H1 (cell line): ENCODE measurements at regions not wholly inside any gene's neighbourhood (a gene's known extent, or its start where the extent isn't known, plus 50 kb on each side); places are given as distances from the start of the nearest gene placed in this dataset.

ENCODE experiments used
- BCL11A ChIP-seq, 2 experiments: IDR thresholded peaks; one replicate each; pipeline ENCODE4 v1.6.1; 2011; ENCODE audit warnings: low read depth in 2 of 2, low read length in 2 of 2, mild to moderate bottlenecking in 2 of 2
- CHD2 ChIP-seq: IDR thresholded peaks from 2 replicates; pipeline ENCODE4 v1.6.1; 2012; ENCODE audit warnings: low read length, improper control_type of control experiment
- CHD7 ChIP-seq: fragments of 300-600 bp; sonication (generic); IDR thresholded peaks from 2 replicates; pipeline ENCODE4 v1.7.1; 2012; ENCODE audit warnings: low read length, moderate library complexity, mild to moderate bottlenecking, inconsistent platforms; ENCODE audit not compliant: insufficient replicate concordance
- EZH2 ChIP-seq: fragments of 200-600 bp; sonication (generic); IDR thresholded peaks from 2 replicates; pipeline ENCODE4 v1.7.1; 2012; ENCODE audit warnings: low read depth, mild to moderate bottlenecking, moderate library complexity, low read length, inconsistent platforms; ENCODE audit not compliant: severe bottlenecking
- KDM4A ChIP-seq: IDR thresholded peaks from one replicate; pipeline ENCODE4 v1.7.1; 2012; ENCODE audit warnings: low read depth, mild to moderate bottlenecking, moderate library complexity, low read length, inconsistent platforms; ENCODE audit not compliant: severe bottlenecking
- MAX ChIP-seq: IDR thresholded peaks from 2 replicates; pipeline ENCODE4 v1.6.1; 2012; ENCODE audit warnings: inconsistent platforms
- POU5F1 ChIP-seq: IDR thresholded peaks from 2 replicates; pipeline ENCODE4 v1.6.1; 2011; ENCODE audit warnings: low read depth, mild to moderate bottlenecking, low read length, moderate library complexity
- RBBP5 ChIP-seq: IDR thresholded peaks from 2 replicates; pipeline ENCODE4 v1.7.1; 2012; ENCODE audit warnings: low read depth, mild to moderate bottlenecking, inconsistent platforms, low read length, moderate library complexity, borderline replicate concordance
- SAP30 ChIP-seq: fragments of 300-600 bp; sonication (generic); IDR thresholded peaks from 2 replicates; pipeline ENCODE4 v1.7.1; 2012; ENCODE audit warnings: low read length, moderate library complexity, mild to moderate bottlenecking, inconsistent platforms; ENCODE audit not compliant: insufficient read depth, insufficient replicate concordance
- SRF ChIP-seq: IDR thresholded peaks from 2 replicates; pipeline ENCODE4 v1.6.1; 2011; ENCODE audit warnings: mild to moderate bottlenecking, low read depth, low read length, moderate library complexity
- YY1 ChIP-seq: IDR thresholded peaks from 2 replicates; pipeline ENCODE4 v1.6.1; 2011; ENCODE audit warnings: low read depth, mild to moderate bottlenecking, low read length

DNA sequence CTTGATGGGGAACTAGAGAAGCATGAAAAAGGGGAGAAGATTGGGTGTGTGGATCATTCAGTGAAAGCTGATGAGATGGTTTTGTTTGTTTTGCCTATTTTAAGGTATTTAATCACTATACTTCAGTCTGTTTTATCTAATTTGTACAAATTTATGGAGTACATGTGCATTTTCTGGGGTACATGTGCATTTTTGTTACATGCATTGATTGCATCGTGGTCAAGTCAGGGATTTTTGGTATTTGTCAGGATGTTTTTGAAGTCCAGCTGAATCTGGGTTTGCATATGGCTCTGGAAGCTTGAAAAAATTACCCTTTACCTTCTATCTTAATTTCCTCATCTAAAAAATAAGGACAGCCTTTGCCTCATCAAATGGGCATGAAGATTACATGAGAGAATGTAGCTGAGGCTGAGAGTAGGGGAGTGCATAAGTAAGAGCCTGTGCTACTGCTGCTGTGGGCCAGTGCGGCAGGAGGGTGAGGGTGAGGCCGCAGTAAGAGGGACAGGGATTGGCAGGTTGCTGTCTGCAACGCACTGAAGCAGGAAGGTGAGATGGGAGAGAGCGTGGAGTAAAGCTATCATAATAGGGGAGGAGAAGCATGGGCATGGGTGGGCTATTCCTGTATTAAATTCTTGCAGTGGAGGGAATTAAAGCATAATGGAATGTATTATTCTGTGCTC lies 139.8 kb downstream of the NPR3 start (continued):
- TF ChIP-seq CHD7: no peak
- TF ChIP-seq RBBP5: no peak
- TF ChIP-seq POU5F1: no peak
- TF ChIP-seq BCL11A (IDR thresholded peaks at IDR 0.05; ENCODE audit: low read depth in 2 of 2, low read length in 2 of 2): no peak
- TF ChIP-seq KDM4A: no peak
- TF ChIP-seq MAX: no peak
- TF ChIP-seq YY1: no peak
- TF ChIP-seq CHD2: no peak
- TF ChIP-seq SRF: no peak
- TF ChIP-seq EZH2: no peak
- TF ChIP-seq SAP30: no peak
